Upper lobe of left lung (tissue), 4 donors: ENCODE measurements at regions not wholly inside any gene's neighbourhood (a gene's known extent, or its start where the extent isn't known, plus 50 kb on each side); places are given as distances from the start of the nearest gene placed in this dataset.

Experiments
- EP300 ChIP-seq, 4 donors: sonication (generic); formaldehyde crosslinking; IDR thresholded peaks; one replicate each; pipeline ENCODE4 v1.5.1; 2017; ENCODE audit warnings: antibody characterized with exemption in 4 of 4, control low read depth in 2 of 4
- POLR2A ChIP-seq, 4 donors: fragments of 450-650 bp; IDR thresholded peaks; one replicate each; pipeline ENCODE4 v1.5.1; 2016 to 2017; ENCODE audit warnings: antibody characterized with exemption in 4 of 4, mild to moderate bottlenecking in 2 of 4
- TF ChIP-seq, protein P1 (sequence below), 6 experiments: fragments of 450-650 bp in 4 of 6; fragments of 200-600 bp in 2 of 6; sonication (generic) in 2 of 6; IDR thresholded peaks; one replicate each; pipeline ENCODE4 v1.5.1; 2016 to 2019; ENCODE audit warnings: antibody characterized with exemption in 6 of 6

DNA sequence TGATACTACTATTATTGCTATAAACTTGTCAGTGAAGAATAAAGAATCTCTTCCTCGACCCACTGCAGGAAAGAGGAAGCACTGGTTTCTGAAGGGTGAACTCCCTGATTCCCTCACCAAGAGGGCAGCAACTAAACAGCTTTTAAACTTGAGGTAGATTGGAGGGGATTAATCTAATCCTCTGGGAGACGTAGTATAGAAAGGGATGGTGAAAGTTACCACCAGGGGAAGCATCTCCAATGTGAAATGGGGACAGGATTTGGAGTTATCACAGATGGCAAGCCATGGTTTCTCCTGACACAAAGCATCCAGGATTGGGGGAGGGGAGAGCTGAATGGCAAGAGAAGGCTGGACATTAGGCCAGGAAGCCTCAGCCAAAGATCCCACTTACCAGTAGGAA, 62.7 kb upstream of the PTPN13 start:
- TF ChIP-seq, protein P1, sequence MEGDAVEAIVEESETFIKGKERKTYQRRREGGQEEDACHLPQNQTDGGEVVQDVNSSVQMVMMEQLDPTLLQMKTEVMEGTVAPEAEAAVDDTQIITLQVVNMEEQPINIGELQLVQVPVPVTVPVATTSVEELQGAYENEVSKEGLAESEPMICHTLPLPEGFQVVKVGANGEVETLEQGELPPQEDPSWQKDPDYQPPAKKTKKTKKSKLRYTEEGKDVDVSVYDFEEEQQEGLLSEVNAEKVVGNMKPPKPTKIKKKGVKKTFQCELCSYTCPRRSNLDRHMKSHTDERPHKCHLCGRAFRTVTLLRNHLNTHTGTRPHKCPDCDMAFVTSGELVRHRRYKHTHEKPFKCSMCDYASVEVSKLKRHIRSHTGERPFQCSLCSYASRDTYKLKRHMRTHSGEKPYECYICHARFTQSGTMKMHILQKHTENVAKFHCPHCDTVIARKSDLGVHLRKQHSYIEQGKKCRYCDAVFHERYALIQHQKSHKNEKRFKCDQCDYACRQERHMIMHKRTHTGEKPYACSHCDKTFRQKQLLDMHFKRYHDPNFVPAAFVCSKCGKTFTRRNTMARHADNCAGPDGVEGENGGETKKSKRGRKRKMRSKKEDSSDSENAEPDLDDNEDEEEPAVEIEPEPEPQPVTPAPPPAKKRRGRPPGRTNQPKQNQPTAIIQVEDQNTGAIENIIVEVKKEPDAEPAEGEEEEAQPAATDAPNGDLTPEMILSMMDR (IDR thresholded peaks at IDR 0.05): no peak
- TF ChIP-seq POLR2A (IDR thresholded peaks at IDR 0.05) (no peak), EP300 (IDR thresholded peaks at IDR 0.05) (no peak)
